GM12872 (cell line): ENCODE measurements at regions not wholly inside any gene's neighbourhood (a gene's known extent, or its start where the extent isn't known, plus 50 kb on each side); places are given as distances from the start of the nearest gene placed in this dataset.

Source experiments
- TF ChIP-seq, protein P1 (sequence below): IDR thresholded peaks from 3 replicates; pipeline ENCODE4 v1.5.1; 2011; ENCODE audit warnings: low read depth, mild to moderate bottlenecking, low read length, moderate library complexity; ENCODE audit not compliant: insufficient read depth

DNA sequence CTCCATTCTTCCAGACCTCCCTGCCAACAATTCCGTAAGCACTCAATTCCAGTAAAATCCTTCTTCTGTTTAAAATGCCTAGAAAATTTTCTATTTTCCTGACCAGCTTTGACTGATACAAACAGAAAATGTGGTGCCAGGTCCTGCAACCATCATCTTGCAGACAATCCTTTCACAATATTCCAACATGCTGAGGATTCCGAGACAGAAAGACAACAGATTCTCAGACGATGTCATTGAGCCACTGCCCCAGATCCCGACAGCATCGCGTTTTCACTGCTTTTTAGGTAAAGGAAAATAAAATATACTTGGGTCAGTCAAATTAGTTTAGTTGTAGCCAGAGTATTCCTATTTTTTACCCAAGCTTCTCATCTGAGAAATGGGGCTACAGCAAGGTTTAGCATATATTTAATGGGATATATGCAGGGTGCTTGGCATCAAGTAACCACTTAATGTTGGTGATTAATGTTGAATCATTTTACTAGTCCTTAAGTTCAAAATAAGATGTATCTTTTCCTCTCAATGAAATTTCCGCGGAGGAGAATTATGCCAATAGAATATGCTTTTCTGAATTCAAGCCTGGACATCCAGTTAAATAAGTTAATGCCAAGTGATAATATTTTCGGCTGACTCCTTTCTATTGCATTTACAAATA, 866.6 kb downstream of the SLC4A3 start:
- TF ChIP-seq, protein P1, sequence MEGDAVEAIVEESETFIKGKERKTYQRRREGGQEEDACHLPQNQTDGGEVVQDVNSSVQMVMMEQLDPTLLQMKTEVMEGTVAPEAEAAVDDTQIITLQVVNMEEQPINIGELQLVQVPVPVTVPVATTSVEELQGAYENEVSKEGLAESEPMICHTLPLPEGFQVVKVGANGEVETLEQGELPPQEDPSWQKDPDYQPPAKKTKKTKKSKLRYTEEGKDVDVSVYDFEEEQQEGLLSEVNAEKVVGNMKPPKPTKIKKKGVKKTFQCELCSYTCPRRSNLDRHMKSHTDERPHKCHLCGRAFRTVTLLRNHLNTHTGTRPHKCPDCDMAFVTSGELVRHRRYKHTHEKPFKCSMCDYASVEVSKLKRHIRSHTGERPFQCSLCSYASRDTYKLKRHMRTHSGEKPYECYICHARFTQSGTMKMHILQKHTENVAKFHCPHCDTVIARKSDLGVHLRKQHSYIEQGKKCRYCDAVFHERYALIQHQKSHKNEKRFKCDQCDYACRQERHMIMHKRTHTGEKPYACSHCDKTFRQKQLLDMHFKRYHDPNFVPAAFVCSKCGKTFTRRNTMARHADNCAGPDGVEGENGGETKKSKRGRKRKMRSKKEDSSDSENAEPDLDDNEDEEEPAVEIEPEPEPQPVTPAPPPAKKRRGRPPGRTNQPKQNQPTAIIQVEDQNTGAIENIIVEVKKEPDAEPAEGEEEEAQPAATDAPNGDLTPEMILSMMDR = no peak

DNA sequence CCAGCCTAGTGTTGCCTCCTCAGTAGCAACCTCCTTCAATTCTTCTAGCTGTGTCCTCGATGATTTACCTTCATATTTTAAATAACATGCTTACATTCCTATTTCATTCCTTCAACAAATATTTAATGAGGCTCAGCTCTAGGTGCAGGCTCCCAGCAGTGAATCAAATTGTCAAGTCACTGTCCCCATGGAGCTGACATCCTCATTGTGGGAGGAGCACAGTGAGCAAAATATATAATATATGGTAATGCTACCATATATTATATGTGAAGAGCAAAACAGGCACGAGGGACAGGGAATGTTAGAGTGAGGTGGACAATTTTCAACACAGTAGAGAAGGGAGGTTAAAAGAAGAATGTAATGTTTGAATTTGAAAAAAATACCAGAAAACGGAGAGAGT, 869.1 kb downstream of the SLC4A3 start:
- TF ChIP-seq, protein P1 = no peak

DNA sequence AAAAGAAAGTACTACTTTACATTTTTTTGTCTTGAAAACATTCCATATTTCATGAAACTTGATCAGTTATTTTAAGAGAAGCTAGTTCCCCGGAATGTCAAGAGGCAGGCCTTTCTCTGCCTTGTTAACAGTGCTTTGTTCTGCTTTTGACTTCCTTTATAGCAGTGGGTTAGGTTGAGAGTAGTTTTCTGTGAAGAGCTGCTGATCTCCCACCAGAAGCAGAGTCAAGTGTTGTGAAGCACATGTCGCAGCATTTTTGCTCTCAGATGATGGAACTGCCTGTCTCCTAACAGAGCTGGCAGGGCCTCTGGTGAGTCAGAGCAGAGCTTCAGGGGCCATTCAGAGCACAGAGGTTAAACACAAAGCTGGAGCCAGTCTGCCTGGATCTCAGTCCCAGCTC, 871.8 kb downstream of the SLC4A3 start:
- TF ChIP-seq, protein P1 = no peak

DNA sequence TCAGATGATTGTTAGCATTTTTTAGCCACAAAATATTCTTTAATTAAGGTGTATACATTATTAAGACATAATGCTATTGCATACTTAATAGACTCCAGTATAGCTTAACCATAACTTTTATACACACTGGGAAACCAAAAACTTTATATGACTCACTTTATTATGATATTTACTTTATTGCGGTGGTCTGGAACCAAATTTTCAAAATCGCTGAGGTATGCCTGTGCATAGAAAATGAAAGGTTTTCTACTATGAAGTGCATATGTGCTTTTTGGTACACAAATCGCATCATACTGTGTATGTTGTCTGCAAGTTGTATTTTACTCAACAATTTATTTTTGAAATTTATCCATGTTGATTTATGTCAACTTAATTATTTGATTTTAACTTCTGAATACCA, 875.1 kb downstream of the SLC4A3 start:
- TF ChIP-seq, protein P1 = no peak

DNA sequence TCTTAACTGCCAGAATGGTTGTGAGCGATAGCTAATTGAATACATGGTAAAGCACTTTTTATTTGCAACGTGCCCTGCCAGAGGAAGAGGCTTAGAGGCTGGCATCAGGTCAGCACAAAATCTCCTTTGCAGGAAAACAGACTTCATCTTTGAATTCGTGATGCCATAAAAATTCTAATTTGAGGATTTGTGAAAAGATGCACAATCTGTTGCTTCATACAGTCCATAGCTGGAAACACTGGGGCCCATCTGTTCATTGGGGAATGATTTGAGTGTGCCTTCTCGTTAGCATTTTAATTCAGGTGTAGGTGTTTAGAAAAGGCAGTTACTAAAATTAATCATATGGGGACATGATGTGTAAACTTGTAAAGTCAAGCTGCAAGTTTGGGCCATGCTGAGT, 876.0 kb downstream of the SLC4A3 start:
- TF ChIP-seq, protein P1 = no peak

DNA sequence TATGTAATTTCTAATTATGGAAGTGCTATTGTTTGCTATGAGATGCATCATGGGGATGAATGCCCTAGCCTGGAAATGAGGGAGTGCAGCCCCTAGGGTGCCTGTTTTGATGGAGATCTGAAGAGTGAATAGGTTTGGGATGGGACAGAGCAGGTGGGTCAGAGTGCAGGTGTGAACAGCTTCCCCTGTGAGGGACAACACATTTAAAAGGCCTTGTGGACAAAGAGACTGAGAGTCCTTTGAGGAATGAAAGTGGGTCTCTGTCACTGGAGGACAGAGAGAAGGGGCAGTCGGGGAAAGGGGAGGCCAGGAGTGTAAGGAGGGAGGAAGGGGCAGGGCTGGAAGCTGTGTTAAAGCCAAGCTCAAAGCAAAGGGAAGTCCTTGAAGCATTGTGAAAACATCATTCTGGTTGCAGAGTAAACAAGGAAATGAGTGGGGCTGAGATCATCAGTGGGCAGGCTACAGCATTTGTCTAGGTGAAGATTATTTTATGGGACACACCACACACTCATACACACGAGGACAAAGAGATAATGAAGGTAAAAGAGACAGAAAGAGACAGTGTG, 877.6 kb downstream of the SLC4A3 start:
- TF ChIP-seq, protein P1 = no peak

DNA sequence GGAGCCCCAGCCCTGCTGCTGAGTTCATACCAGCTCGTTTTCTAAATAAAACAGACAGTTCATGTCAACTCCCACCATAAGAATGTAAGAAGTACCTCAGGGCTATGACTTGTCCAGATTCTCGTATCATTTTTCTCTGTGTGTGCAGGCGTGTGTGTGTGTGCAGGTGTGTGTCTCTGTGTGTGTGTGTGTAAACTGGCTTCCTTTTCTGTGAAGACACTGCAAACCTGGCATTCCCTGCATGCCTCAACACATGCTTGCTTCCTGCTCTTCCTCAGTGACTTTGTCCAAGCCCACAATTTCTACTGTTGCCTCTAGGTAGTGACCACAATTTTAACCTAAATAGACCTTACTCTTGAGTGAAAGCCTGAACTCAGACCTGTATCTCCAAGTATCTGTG, 879.0 kb downstream of the SLC4A3 start:
- TF ChIP-seq, protein P1 = no peak
